K562 (cell line): ENCODE measurements at regions not wholly inside any gene's neighbourhood (a gene's known extent, or its start where the extent isn't known, plus 50 kb on each side); places are given as distances from the start of the nearest gene placed in this dataset.

Experiments used
- ATAC-seq: fragments of 200-7000 bp; cut with Tn5 transposase; 3 replicates; pipeline ENCODE4 v1.9.1; 2020; ENCODE audit warnings: moderate library complexity
- BruUV-seq: library from RNA; stranded (reverse); fragments of 400-500 nt; replicated peaks from 2 replicates; lab custom pipeline; 2021; lab: Mats Ljungman, UMichigan
- CTCF ChIA-PET: fragments of 300-600 bp; formaldehyde crosslinking; extraction: SDS; loops from one replicate; lab custom pipeline; 2021; ENCODE audit warnings: low intra/inter-chr PET ratio; lab: Yijun Ruan, JAX
- POLR2A ChIA-PET: fragments of 300-600, 350-650 bp; sonication (Branson Sonifier 250); formaldehyde crosslinking; extraction: SDS; loops from one replicate; lab custom pipeline; 2021; ENCODE audit warnings: antibody characterized with exemption, inconsistent platforms; lab: Yijun Ruan, JAX
- DNase-seq, 4 experiments: peaks; one replicate each; pipeline versions ENCODE4 v3.0.0 to v3.0.0-alpha.2; 2011 to 2018; ENCODE audit warnings: low spot score in 3 of 4, mixed read lengths in 3 of 4; ENCODE audit errors: extremely low read depth in 1 of 4
- FAIRE-seq: peaks from 2 replicates; lab custom pipeline; 2011; peaks lifted over from hg19 to GRCh38; lab: Jason Lieb, UNC
- H2AFZ ChIP-seq: 2 replicates; pipeline ENCODE4 v1.6.0; 2011; ENCODE audit warnings: low read depth, low read length, control low read depth, inconsistent platforms
- H3K27ac ChIP-seq: fragments of 200-600 bp; 3 replicates; pipeline ENCODE4 v1.8.0; 2011; ENCODE audit warnings: low read depth, mild to moderate bottlenecking, control low read depth, inconsistent platforms, low read length, moderate library complexity, mixed read lengths; ENCODE audit errors: extremely low read depth
- H3K27me3 ChIP-seq, 2 experiments: fragments of 300-600 bp in 1 of 2; 2 replicates in 1 of 2; 3 replicates in 1 of 2; pipeline versions ENCODE4 v1.6.0 to v1.8.0; 2011; ENCODE audit warnings: inconsistent platforms in 2 of 2, low read length in 2 of 2, mild to moderate bottlenecking in 1 of 2, mixed read lengths in 1 of 2, moderate library complexity in 1 of 2; ENCODE audit not compliant: control insufficient read depth in 2 of 2, insufficient read depth in 2 of 2
- H3K36me3 ChIP-seq: fragments of 300-600 bp; 3 replicates; pipeline ENCODE4 v1.8.0; 2011; ENCODE audit warnings: mild to moderate bottlenecking, low read length, inconsistent platforms; ENCODE audit not compliant: control insufficient read depth, insufficient read depth
- H3K4me1 ChIP-seq, 2 experiments: fragments of 200-600 bp in 1 of 2; replicated peaks in 1 of 2; 2 replicates in 1 of 2; 3 replicates in 1 of 2; pipeline versions ENCODE4 v1.5.1 to v1.8.0; 2011; ENCODE audit warnings: inconsistent platforms in 2 of 2, low read length in 2 of 2, mild to moderate bottlenecking in 1 of 2, mixed read lengths in 1 of 2, moderate library complexity in 1 of 2; ENCODE audit not compliant: control insufficient read depth in 2 of 2, insufficient read depth in 2 of 2
- H3K4me2 ChIP-seq: 2 replicates; pipeline ENCODE4 v1.6.1; 2011; ENCODE audit warnings: low read length, control low read depth, inconsistent platforms, mixed read lengths; ENCODE audit not compliant: insufficient read depth
- H3K4me3 ChIP-seq: fragments of 200-600 bp; sonication (generic), shearing (Covaris generic); 2 replicates; pipeline ENCODE4 v1.5.1; 2016; ENCODE audit warnings: control low read depth, inconsistent platforms
- H3K79me2 ChIP-seq: fragments of 200-600 bp; 3 replicates; pipeline ENCODE4 v1.8.0; 2011; ENCODE audit warnings: low read length, inconsistent platforms; ENCODE audit not compliant: control insufficient read depth, insufficient read depth
- H3K9ac ChIP-seq, 2 experiments: 2 replicates each; pipeline versions ENCODE4 v1.6.0 to v1.6.1; 2011; ENCODE audit warnings: low read depth in 2 of 2, low read length in 2 of 2, control low read depth in 1 of 2, inconsistent platforms in 1 of 2, mild to moderate bottlenecking in 1 of 2, mixed read lengths in 1 of 2; ENCODE audit not compliant: insufficient read depth in 1 of 2
- H3K9me1 ChIP-seq: one replicate; pipeline ENCODE4 v1.6.0; 2011; ENCODE audit warnings: inconsistent platforms, mild to moderate bottlenecking, low read length, moderate library complexity; ENCODE audit not compliant: control insufficient read depth, insufficient read depth
- H3K9me3 ChIP-seq: replicated peaks from 2 replicates; pipeline ENCODE4 v1.5.1; 2011; ENCODE audit warnings: low read depth, low read length, inconsistent platforms; ENCODE audit not compliant: control insufficient read depth, insufficient read depth
- H4K20me1 ChIP-seq: replicated peaks from 2 replicates; pipeline ENCODE4 v1.6.1; 2011; ENCODE audit warnings: low read length, inconsistent platforms, mixed read lengths; ENCODE audit not compliant: control insufficient read depth, insufficient read depth
- WGBS: fragments of 100-300 bp; shearing (Covaris generic); methylation state at CpG from one replicate; pipeline ENCODE4 v1.1.6; 2016; ENCODE audit warnings: low coverage, mixed read lengths; ENCODE audit not compliant: insufficient coverage; ENCODE audit errors: missing lambda C conversion rate; 5-methylcytosine and 5-hydroxymethylcytosine counted together
- in situ Hi-C: fragments of 300-500 bp; cut with MboI; formaldehyde crosslinking; loops from 4 replicates; pipeline ENCODE4 v1.15.0; 2018; ENCODE audit warnings: inconsistent platforms, mixed read lengths
- intact Hi-C: fragments of 100-400 bp; cut with micrococcal nuclease; formaldehyde crosslinking; loops from 2 replicates; pipeline ENCODE4 v1.14.2; 2022
- TF ChIP-seq, protein P1 (sequence below): fragments of 450-650 bp; IDR thresholded peaks from 2 replicates; pipeline ENCODE4 v1.6.1; 2016

DNA sequence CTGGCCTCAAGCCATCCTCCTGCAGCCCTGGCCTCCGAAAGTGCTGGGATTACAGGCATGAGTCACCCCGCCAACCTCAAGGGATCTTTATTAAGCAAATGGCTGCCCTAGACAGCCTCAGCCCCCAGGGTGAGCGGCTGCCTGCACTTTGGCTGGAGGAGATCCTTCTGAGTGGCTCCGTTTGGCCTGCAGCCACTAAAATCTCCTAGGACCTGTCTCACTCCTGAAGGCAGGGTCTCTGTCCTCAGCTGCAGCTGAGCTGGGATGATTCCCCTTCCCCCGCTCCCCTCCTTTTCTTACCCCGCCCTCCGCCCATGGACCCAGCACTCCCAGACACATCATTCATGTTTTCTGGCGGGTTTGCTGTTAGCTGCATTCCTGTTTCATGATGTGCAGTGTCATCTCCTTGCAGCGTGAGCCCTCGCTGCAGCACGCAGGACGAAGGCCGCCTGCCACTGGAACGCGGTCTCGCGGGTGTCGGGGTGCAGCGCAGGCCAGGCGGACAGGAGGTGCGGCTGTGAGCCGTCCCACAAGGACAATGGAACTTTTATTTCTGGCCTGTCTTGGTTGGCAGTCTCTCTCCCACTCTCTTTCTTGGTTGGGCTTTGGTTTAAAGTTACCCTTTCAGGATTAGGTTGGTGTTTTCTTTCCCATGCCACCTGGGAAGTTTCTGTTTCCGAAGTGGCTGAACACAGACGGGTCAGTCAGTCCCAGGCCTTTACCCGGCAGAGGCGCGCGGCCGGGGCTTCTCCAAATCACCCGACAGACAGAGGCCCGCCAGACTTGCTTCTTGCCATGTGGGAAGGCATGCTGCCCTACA is 137.1 kb downstream of the FOXD1 start:
- peaks cover 0 to 3% of the 10 kb centered on the region in 2 experiments; a peak in 1 of 5 replicates for H3K4me1 ChIP-seq
- peaks cover 6 to 44% of the 10 kb centered on the region in 2 experiments for H3K27me3 ChIP-seq
- in situ Hi-C loops, result no loop called here
- TF ChIP-seq, protein P1, sequence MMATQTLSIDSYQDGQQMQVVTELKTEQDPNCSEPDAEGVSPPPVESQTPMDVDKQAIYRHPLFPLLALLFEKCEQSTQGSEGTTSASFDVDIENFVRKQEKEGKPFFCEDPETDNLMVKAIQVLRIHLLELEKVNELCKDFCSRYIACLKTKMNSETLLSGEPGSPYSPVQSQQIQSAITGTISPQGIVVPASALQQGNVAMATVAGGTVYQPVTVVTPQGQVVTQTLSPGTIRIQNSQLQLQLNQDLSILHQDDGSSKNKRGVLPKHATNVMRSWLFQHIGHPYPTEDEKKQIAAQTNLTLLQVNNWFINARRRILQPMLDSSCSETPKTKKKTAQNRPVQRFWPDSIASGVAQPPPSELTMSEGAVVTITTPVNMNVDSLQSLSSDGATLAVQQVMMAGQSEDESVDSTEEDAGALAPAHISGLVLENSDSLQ, result no peak
- H3K9ac ChIP-seq, result peak overlapping the region in 1 of 2 experiments; percentile 71; a peak in 1 of 4 replicates
- 8% methylated on average over 30 of the region's 31 CpGs for WGBS
- no peaks in the 10 kb centered on the region for H4K20me1 ChIP-seq
- CTCF ChIA-PET, result no interaction called here
- POLR2A ChIA-PET, result interaction anchor here (0.6 kb wide), 1 partner anchor 11 kb away, joined by 3 read pairs; no protein-coding TSS in a partner anchor
- no peaks in the 10 kb centered on the region for H3K9me3 ChIP-seq
- intact Hi-C loops, result loop anchor here (5.0 kb wide), 1 partner anchor 141 kb away; no protein-coding TSS in a partner anchor
- peak; percentile 27; the same call in 2 of the 3 replicates for ATAC-seq
- no peak overlapping the region for H3K4me2 ChIP-seq
- H2AFZ ChIP-seq, result no peak overlapping the region
- H3K79me2 ChIP-seq, result no peaks in the 10 kb centered on the region
- H3K4me3 ChIP-seq, result no peak overlapping the region
- H3K36me3 ChIP-seq, result no peaks in the 10 kb centered on the region
- no peak for FAIRE-seq
- no peak overlapping the region for H3K27ac ChIP-seq
- no peaks in the 10 kb centered on the region for H3K9me1 ChIP-seq
- BruUV-seq, result no TSS peak
- no peak for DNase-seq
